ENCODE measurements at regions not wholly inside any gene's neighbourhood (a gene's known extent, or its start where the extent isn't known, plus 50 kb on each side); places are given as distances from the start of the nearest gene placed in this dataset.

- POLR2A ChIA-PET: no interaction called here
- intact Hi-C loops (cut with micrococcal nuclease; ENCODE audit: unreplicated experiment): no loop called here
- Histone ChIP-seq H3K4me2 (ENCODE audit: low read depth, low read length) (no peak overlapping the region), H3K9ac (ENCODE audit: insufficient read depth, low read depth, low read length) (no peak overlapping the region), H2AFZ (ENCODE audit: low read length) (no peak overlapping the region), H3K27ac (ENCODE audit: extremely low read length, insufficient read depth, low read length) (no peak overlapping the region), H3K4me3 (replicated peaks in 1 of 3; ENCODE audit: insufficient read depth in 1 of 3, low read depth in 2 of 3, low read length in 3 of 3) (no peak overlapping the region), H3K27me3 (ENCODE audit: control insufficient read depth in 1 of 2, insufficient read depth in 2 of 2, low read length in 2 of 2) (no peaks in the 10 kb centered on the region), H4K20me1 (ENCODE audit: insufficient read depth, low read length) (no peaks in the 10 kb centered on the region), H3K9me3 (ENCODE audit: low read length) (no peaks in the 10 kb centered on the region), H3K4me1 (ENCODE audit: insufficient read depth, low read length) (no peaks in the 10 kb centered on the region), H3K79me2 (ENCODE audit: insufficient read depth, low read length) (no peaks in the 10 kb centered on the region), H3K36me3 (replicated peaks in 1 of 2; ENCODE audit: control insufficient read depth in 1 of 2, insufficient read depth in 2 of 2, low read length in 2 of 2) (no peaks in the 10 kb centered on the region)
- 1% methylated on average over 3 of the region's 3 CpGs for WGBS (ENCODE audit: low lambda C conversion rate)
- BruUV-seq (replicated peaks): no TSS peak
- CTCF ChIA-PET (ENCODE audit: low intra/inter-chr PET ratio, low total read pairs): no interaction called here
- no peak for ATAC-seq
- TF ChIP-seq FOXK2 (IDR thresholded peaks at IDR 0.05) (no peak), WIZ (CRISPR knock-in tag; IDR thresholded peaks at IDR 0.05) (no peak)
- DNase-seq (ENCODE audit: low spot score): no peak
- no peak for FAIRE-seq
- in situ Hi-C loops (cut with HindIII; ENCODE audit: extremely low pct_ligation_motif_present, low pct_unique_long_range_greater_than_20kb): no loop called here
Observed at GRCh38 chr3:162092751-162093150, 596.1 kb downstream of the OTOL1 start.

- no peaks in the 10 kb centered on the region for H3K9me3 ChIP-seq (ENCODE audit: low read length)
- H3K36me3 ChIP-seq (replicated peaks in 1 of 2; ENCODE audit: control insufficient read depth in 1 of 2, insufficient read depth in 2 of 2, low read length in 2 of 2): no peaks in the 10 kb centered on the region
- FAIRE-seq (no peak), ATAC-seq (no peak), DNase-seq (ENCODE audit: low spot score) (no peak)
- ChIA-PET POLR2A (no interaction called here), CTCF (ENCODE audit: low intra/inter-chr PET ratio, low total read pairs) (no interaction called here)
- H3K27me3 ChIP-seq (ENCODE audit: control insufficient read depth in 1 of 2, insufficient read depth in 2 of 2, low read length in 2 of 2): no peaks in the 10 kb centered on the region
- WGBS (ENCODE audit: low lambda C conversion rate): 0% methylated on average over 3 of the region's 3 CpGs
- no peak overlapping the region for H3K4me2 ChIP-seq (ENCODE audit: low read depth, low read length)
- H3K4me1 ChIP-seq (ENCODE audit: insufficient read depth, low read length): no peaks in the 10 kb centered on the region
- H4K20me1 ChIP-seq (ENCODE audit: insufficient read depth, low read length): no peaks in the 10 kb centered on the region
- H3K4me3 ChIP-seq (replicated peaks in 1 of 3; ENCODE audit: insufficient read depth in 1 of 3, low read depth in 2 of 3, low read length in 3 of 3): no peak overlapping the region
- TF ChIP-seq HDAC1 (CRISPR knock-in tag; IDR thresholded peaks at IDR 0.05): no peak
- TF ChIP-seq MIXL1 (CRISPR knock-in tag; IDR thresholded peaks at IDR 0.05): no peak
- H3K27ac ChIP-seq (ENCODE audit: extremely low read length, insufficient read depth, low read length): no peak overlapping the region
- in situ Hi-C loops (cut with HindIII; ENCODE audit: extremely low pct_ligation_motif_present, low pct_unique_long_range_greater_than_20kb) (no loop called here), intact Hi-C loops (cut with micrococcal nuclease; ENCODE audit: unreplicated experiment) (no loop called here)
- no peak overlapping the region for H3K9ac ChIP-seq (ENCODE audit: insufficient read depth, low read depth, low read length)
- no TSS peak for BruUV-seq (replicated peaks)
- no peaks in the 10 kb centered on the region for H3K79me2 ChIP-seq (ENCODE audit: insufficient read depth, low read length)
- no peak overlapping the region for H2AFZ ChIP-seq (ENCODE audit: low read length)
Observed at GRCh38 chr3:162094301-162094700, 597.7 kb downstream of the OTOL1 start.

- Histone ChIP-seq H3K36me3 (replicated peaks in 1 of 2; ENCODE audit: control insufficient read depth in 1 of 2, insufficient read depth in 2 of 2, low read length in 2 of 2) (no peaks in the 10 kb centered on the region), H4K20me1 (ENCODE audit: insufficient read depth, low read length) (no peaks in the 10 kb centered on the region), H3K27ac (ENCODE audit: extremely low read length, insufficient read depth, low read length) (no peak overlapping the region), H3K4me3 (replicated peaks in 1 of 3; ENCODE audit: insufficient read depth in 1 of 3, low read depth in 2 of 3, low read length in 3 of 3) (no peak overlapping the region), H3K4me1 (ENCODE audit: insufficient read depth, low read length) (no peaks in the 10 kb centered on the region), H3K4me2 (ENCODE audit: low read depth, low read length) (no peak overlapping the region), H3K9me3 (ENCODE audit: low read length) (no peaks in the 10 kb centered on the region), H3K79me2 (ENCODE audit: insufficient read depth, low read length) (no peaks in the 10 kb centered on the region), H3K9ac (ENCODE audit: insufficient read depth, low read depth, low read length) (no peak overlapping the region), H3K27me3 (ENCODE audit: control insufficient read depth in 1 of 2, insufficient read depth in 2 of 2, low read length in 2 of 2) (no peaks in the 10 kb centered on the region), H2AFZ (ENCODE audit: low read length) (no peak overlapping the region)
- in situ Hi-C loops (cut with HindIII; ENCODE audit: extremely low pct_ligation_motif_present, low pct_unique_long_range_greater_than_20kb): no loop called here
- FAIRE-seq: no peak
- intact Hi-C loops (cut with micrococcal nuclease; ENCODE audit: unreplicated experiment): no loop called here
- ATAC-seq: no peak
- POLR2A ChIA-PET: no interaction called here
- WGBS (ENCODE audit: low lambda C conversion rate): 2% methylated on average over 2 of the region's 2 CpGs
- BruUV-seq (replicated peaks): no TSS peak
- no peak for DNase-seq (ENCODE audit: low spot score)
- CTCF ChIA-PET (ENCODE audit: low intra/inter-chr PET ratio, low total read pairs): no interaction called here
- TF ChIP-seq RERE (CRISPR knock-in tag; IDR thresholded peaks at IDR 0.05; ENCODE audit: low read depth): no peak
- no peak for TF ChIP-seq ZNF468 (CRISPR knock-in tag; IDR thresholded peaks at IDR 0.05)
- TF ChIP-seq ZNF567 (CRISPR knock-in tag; IDR thresholded peaks at IDR 0.05; ENCODE audit: borderline replicate concordance): no peak
- TF ChIP-seq ZNF24 (IDR thresholded peaks at IDR 0.05): no peak
- no peak for TF ChIP-seq MIXL1 (CRISPR knock-in tag; IDR thresholded peaks at IDR 0.05)
- TF ChIP-seq ATAD3A (CRISPR knock-in tag; IDR thresholded peaks at IDR 0.05): no peak
- TF ChIP-seq TGIF2 (CRISPR knock-in tag; IDR thresholded peaks at IDR 0.05): no peak
Observed at GRCh38 chr3:162096874-162097273, 600.3 kb downstream of the OTOL1 start.

Measured in HepG2 (cell line).